ENCODE measurements at regions not wholly inside any gene's neighbourhood (a gene's known extent, or its start where the extent isn't known, plus 50 kb on each side); places are given as distances from the start of the nearest gene placed in this dataset.

- TF ChIP-seq CTCF (IDR thresholded peaks at IDR 0.05 in 8 of 11, conservative IDR thresholded peaks at IDR 0.05 in 3 of 11) (no peak), POLR2AphosphoS5 (IDR thresholded peaks at IDR 0.05) (no peak)
Observed at GRCh38 chr5:102625468-102625867, 126.7 kb upstream of the SLCO6A1 start.
